Neutrophil (primary cell): ENCODE measurements at regions not wholly inside any gene's neighbourhood (a gene's known extent, or its start where the extent isn't known, plus 50 kb on each side); places are given as distances from the start of the nearest gene placed in this dataset.

Experiments used
- H3K27ac ChIP-seq: fragments of 200-600 bp; sonication (generic); 2 replicates; pipeline ENCODE4 v1.5.1; 2016; ENCODE audit warnings: mild to moderate bottlenecking, moderate library complexity
- H3K27me3 ChIP-seq: fragments of 200-600 bp; sonication (generic); 2 replicates; pipeline ENCODE4 v1.6.0; 2016; ENCODE audit warnings: mild to moderate bottlenecking
- H3K36me3 ChIP-seq: fragments of 200-600 bp; sonication (generic); 2 replicates; pipeline ENCODE4 v1.5.1; 2017
- H3K4me1 ChIP-seq, 2 experiments: fragments of 200-600 bp in 1 of 2; sonication (generic) in 1 of 2; 1 replicate in 1 of 2; 2 replicates in 1 of 2; pipeline versions ENCODE4 v1.5.1 to v1.6.1; 2013 to 2016; ENCODE audit warnings: low read depth in 1 of 2, low read length in 1 of 2, mild to moderate bottlenecking in 1 of 2, moderate library complexity in 1 of 2; ENCODE audit not compliant: control insufficient read depth in 1 of 2, insufficient read depth in 1 of 2
- H3K4me3 ChIP-seq, 2 experiments: fragments of 200-600 bp in 1 of 2; sonication (generic) in 1 of 2; 1 replicate in 1 of 2; 2 replicates in 1 of 2; pipeline ENCODE4 v1.5.1; 2013 to 2016; ENCODE audit warnings: low read depth in 1 of 2, low read length in 1 of 2, mild to moderate bottlenecking in 1 of 2, moderate library complexity in 1 of 2
- H3K9me3 ChIP-seq: fragments of 200-600 bp; sonication (generic); 2 replicates; pipeline ENCODE4 v1.5.1; 2016
- TF ChIP-seq, protein P1 (sequence below): fragments of 200-600 bp; sonication (generic); IDR thresholded peaks from 2 replicates; pipeline ENCODE4 v1.5.1; 2016; ENCODE audit warnings: antibody characterized with exemption

DNA sequence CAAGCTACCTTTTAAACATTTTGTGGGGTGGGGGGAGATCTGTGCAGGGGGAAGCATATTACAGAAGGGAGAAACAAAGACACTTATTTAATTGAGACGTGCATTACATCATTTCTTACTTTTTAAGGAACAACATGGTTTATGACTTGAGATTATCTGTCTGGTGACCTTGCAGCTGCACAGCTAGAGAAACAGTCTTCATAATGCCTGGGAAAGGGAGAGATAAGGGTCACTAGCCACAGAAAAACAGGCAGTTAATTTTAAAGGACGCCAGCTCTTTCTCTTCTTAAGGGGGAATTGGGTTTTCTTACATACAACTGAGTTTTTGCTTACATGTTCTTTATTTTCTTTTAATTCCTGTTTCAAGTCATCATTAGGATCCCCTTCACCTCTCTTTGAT, 147.9 kb downstream of the SST start:
- TF ChIP-seq, protein P1, sequence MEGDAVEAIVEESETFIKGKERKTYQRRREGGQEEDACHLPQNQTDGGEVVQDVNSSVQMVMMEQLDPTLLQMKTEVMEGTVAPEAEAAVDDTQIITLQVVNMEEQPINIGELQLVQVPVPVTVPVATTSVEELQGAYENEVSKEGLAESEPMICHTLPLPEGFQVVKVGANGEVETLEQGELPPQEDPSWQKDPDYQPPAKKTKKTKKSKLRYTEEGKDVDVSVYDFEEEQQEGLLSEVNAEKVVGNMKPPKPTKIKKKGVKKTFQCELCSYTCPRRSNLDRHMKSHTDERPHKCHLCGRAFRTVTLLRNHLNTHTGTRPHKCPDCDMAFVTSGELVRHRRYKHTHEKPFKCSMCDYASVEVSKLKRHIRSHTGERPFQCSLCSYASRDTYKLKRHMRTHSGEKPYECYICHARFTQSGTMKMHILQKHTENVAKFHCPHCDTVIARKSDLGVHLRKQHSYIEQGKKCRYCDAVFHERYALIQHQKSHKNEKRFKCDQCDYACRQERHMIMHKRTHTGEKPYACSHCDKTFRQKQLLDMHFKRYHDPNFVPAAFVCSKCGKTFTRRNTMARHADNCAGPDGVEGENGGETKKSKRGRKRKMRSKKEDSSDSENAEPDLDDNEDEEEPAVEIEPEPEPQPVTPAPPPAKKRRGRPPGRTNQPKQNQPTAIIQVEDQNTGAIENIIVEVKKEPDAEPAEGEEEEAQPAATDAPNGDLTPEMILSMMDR: no peak
- H3K4me1 ChIP-seq: no peaks in the 10 kb centered on the region
- H3K4me3 ChIP-seq: no peak overlapping the region

DNA sequence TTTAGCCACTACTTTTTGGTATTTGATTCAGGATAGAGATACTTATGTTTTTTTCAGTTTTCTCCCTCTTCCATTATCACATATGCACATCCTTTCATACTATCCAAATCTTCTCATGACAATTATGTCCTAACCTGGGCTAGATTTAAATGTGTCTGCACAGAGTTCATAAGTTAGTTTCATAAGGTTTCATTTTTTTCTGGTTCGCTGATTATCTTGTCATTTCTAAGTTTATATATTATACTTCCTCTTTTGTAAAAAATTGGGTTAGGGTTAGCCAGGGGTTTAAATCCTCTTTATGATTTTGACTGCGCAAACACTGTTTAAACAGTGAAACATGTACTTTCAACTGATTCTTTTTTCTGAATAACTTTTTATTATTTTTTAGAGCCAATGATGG, 148.6 kb downstream of the SST start:
- no peaks in the 10 kb centered on the region for H3K27me3 ChIP-seq
- TF ChIP-seq, protein P1: no peak
- H3K27ac ChIP-seq: no peak overlapping the region
- H3K4me3 ChIP-seq: no peak overlapping the region
- H3K36me3 ChIP-seq: no peaks in the 10 kb centered on the region
- no peaks in the 10 kb centered on the region for H3K4me1 ChIP-seq
- no peaks in the 10 kb centered on the region for H3K9me3 ChIP-seq

More for the DNA sequence above, 147.9 kb downstream of the SST start:
- Histone ChIP-seq H3K27me3 (no peaks in the 10 kb centered on the region), H3K27ac (no peak overlapping the region), H3K36me3 (no peaks in the 10 kb centered on the region), H3K9me3 (no peaks in the 10 kb centered on the region)

DNA sequence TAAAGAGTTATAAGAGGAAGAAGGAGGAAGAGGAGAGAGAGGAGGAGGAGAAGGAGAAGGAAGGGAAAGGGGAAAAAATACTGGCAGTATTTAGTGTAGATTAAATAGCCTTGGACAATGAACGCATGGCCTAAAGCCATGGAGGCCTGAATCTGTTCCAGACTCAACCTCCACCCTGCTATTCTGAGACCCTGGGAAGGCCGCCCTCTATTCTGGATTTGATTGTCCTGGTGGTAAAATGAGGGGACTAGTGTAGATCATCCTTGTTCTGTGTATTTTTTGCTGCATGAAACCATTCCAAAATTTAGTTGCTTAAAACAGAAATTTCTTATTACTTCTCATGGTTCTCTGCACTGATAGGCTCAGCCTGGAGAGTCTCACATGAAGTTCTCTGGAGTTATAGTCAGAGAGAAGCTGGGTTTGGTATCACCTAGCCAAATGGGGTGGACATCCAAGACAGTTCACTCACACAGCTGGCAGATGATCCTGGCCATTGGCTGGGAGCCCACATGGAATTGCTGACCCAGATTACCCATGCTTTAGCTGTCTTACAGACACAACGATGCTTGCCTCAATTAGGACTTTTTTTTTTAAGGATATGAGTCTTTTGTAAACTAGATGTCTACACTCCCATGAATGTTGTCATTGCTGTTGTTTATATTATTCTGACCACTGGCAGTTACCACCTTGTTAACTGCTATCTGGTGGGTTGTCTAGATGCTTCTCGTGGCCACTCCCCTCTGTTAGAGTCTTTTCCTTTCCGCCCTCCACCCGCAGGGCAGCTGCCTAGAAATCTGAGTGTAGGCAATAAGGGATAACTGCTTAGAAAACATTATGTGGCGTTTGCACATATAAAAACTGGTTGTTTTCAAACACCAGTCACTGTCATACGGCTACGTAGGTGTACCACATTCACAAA, 149.9 kb downstream of the SST start:
- H3K27me3 ChIP-seq: no peaks in the 10 kb centered on the region
- no peaks in the 10 kb centered on the region for H3K36me3 ChIP-seq
- no peaks in the 10 kb centered on the region for H3K9me3 ChIP-seq
- TF ChIP-seq, protein P1: no peak
- no peak overlapping the region for H3K27ac ChIP-seq
- no peak overlapping the region for H3K4me3 ChIP-seq
- H3K4me1 ChIP-seq: no peaks in the 10 kb centered on the region

DNA sequence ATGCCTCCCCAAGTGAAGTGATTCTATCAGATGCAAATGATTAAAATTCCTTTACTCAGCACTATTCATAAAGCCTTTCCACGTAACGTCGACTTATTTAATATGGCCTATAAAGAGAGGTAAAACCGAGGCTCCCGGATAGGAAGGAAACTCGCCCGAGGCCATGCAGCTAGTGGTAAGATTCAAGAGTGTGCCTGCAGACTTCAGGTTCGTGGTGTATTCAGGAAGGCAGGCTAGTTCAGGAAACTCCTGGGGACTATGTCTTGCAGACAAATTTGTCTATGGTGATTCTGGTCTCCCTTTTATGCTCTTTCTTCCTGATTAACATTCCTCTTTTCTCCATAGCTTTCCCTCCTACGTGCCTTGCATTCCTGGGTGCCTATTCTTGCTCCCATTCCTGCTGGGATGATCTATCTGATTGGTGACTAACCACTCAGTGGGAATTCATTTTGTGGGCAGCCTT, 150.7 kb downstream of the SST start:
- H3K27me3 ChIP-seq: no peaks in the 10 kb centered on the region

DNA sequence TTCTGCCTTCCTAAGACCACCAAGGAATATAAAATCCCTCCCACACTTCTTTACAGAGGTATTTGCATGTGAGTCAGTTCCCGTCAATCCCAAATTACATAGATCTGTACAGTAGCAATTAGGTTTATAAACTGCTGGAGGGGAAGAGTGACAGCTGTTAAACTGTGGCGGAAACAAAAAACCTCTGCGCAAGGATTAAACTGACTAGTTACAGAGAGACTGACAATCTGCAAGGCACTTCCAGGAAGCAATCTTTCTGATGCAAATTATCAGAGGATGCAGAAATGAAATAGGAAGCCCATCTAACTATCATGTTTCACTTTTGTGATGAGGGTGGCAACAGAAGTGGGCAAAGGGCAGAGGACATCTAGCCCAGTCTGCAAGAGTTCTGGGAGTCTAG, 150.4 kb downstream of the RTP4 start:
- no peaks in the 10 kb centered on the region for H3K4me1 ChIP-seq
- H3K9me3 ChIP-seq: no peaks in the 10 kb centered on the region
- no peak overlapping the region for H3K27ac ChIP-seq
- TF ChIP-seq, protein P1: no peak
- no peak overlapping the region for H3K4me3 ChIP-seq
- H3K27me3 ChIP-seq: no peaks in the 10 kb centered on the region
- H3K36me3 ChIP-seq: no peaks in the 10 kb centered on the region

More for the DNA sequence above, 150.7 kb downstream of the SST start:
- H3K36me3 ChIP-seq: no peaks in the 10 kb centered on the region
- H3K4me3 ChIP-seq: no peak overlapping the region
- H3K9me3 ChIP-seq: no peaks in the 10 kb centered on the region
- no peak overlapping the region for H3K27ac ChIP-seq
- TF ChIP-seq, protein P1: no peak
- no peaks in the 10 kb centered on the region for H3K4me1 ChIP-seq
